ENCODE measurements at regions not wholly inside any gene's neighbourhood (a gene's known extent, or its start where the extent isn't known, plus 50 kb on each side); places are given as distances from the start of the nearest gene placed in this dataset.

DNA sequence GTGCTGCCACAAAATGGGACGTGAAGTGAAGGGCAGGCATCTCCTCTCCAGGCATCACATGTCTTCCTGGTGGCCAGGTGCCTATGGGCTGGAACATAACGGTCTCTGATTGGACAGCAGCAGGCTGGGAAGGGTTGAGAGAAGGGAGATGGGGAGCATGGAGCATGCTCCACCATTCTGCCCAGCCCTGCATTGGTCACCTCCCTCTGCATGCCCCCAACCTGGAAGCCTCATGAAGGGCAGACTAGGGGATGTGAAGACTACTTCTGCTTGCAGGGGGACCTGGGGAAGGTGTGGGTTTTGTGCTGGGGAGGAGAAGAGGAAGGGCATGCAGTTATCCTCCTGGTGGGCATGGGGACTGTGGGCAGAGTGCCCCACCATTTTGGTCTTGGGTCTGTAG lies 782.2 kb downstream of the TBC1D22A start:
- no peak for ATAC-seq
- TF ChIP-seq, protein P1, sequence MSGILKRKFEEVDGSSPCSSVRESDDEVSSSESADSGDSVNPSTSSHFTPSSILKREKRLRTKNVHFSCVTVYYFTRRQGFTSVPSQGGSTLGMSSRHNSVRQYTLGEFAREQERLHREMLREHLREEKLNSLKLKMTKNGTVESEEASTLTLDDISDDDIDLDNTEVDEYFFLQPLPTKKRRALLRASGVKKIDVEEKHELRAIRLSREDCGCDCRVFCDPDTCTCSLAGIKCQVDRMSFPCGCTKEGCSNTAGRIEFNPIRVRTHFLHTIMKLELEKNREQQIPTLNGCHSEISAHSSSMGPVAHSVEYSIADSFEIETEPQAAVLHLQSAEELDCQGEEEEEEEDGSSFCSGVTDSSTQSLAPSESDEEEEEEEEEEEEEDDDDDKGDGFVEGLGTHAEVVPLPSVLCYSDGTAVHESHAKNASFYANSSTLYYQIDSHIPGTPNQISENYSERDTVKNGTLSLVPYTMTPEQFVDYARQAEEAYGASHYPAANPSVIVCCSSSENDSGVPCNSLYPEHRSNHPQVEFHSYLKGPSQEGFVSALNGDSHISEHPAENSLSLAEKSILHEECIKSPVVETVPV (CRISPR knock-in tag; IDR thresholded peaks at IDR 0.05): no peak
- TF ChIP-seq, protein P2, sequence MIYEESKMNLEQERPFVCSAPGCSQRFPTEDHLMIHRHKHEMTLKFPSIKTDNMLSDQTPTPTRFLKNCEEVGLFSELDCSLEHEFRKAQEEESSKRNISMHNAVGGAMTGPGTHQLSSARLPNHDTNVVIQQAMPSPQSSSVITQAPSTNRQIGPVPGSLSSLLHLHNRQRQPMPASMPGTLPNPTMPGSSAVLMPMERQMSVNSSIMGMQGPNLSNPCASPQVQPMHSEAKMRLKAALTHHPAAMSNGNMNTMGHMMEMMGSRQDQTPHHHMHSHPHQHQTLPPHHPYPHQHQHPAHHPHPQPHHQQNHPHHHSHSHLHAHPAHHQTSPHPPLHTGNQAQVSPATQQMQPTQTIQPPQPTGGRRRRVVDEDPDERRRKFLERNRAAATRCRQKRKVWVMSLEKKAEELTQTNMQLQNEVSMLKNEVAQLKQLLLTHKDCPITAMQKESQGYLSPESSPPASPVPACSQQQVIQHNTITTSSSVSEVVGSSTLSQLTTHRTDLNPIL (CRISPR knock-in tag; IDR thresholded peaks at IDR 0.05; ENCODE audit: low read depth): no peak
- TF ChIP-seq ARNTL (CRISPR knock-in tag; IDR thresholded peaks at IDR 0.05; ENCODE audit: borderline replicate concordance, low read depth) (no peak), PPARA (CRISPR knock-in tag; IDR thresholded peaks at IDR 0.05; ENCODE audit: borderline replicate concordance) (no peak), GLIS3 (CRISPR knock-in tag; IDR thresholded peaks at IDR 0.05) (no peak), ZC3H10 (CRISPR knock-in tag; IDR thresholded peaks at IDR 0.05) (no peak), ESRRG (CRISPR knock-in tag; IDR thresholded peaks at IDR 0.05) (no peak), SNAI2 (CRISPR knock-in tag; IDR thresholded peaks at IDR 0.05) (no peak), OSR1 (CRISPR knock-in tag; IDR thresholded peaks at IDR 0.05) (no peak), ZNF565 (CRISPR knock-in tag; conservative IDR thresholded peaks at IDR 0.05; ENCODE audit: low read depth) (no peak)
- TF ChIP-seq, protein P3, sequence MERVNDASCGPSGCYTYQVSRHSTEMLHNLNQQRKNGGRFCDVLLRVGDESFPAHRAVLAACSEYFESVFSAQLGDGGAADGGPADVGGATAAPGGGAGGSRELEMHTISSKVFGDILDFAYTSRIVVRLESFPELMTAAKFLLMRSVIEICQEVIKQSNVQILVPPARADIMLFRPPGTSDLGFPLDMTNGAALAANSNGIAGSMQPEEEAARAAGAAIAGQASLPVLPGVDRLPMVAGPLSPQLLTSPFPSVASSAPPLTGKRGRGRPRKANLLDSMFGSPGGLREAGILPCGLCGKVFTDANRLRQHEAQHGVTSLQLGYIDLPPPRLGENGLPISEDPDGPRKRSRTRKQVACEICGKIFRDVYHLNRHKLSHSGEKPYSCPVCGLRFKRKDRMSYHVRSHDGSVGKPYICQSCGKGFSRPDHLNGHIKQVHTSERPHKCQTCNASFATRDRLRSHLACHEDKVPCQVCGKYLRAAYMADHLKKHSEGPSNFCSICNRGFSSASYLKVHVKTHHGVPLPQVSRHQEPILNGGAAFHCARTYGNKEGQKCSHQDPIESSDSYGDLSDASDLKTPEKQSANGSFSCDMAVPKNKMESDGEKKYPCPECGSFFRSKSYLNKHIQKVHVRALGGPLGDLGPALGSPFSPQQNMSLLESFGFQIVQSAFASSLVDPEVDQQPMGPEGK (CRISPR knock-in tag; IDR thresholded peaks at IDR 0.05; ENCODE audit: borderline replicate concordance): no peak

DNA sequence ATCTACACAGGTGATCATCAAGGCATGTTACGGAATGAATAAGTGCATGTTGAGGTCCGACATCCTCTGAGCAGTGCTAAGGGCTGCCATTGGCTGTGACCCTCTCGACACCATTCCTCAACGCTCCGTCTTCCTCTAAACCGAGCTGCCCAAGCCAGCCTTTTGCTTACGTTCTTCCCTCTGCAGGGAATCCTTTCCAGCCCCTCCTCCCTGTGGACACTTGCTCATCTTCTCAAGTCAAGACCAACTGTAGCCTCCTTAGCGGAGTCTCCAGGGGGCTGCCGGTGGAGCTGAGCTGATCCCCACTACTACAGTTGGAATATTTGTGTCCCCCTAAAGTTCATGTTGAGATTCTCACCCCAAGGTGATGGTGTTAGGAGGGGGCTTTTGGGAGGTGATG lies 781.0 kb downstream of the TBC1D22A start:
- no peak for ATAC-seq
- TF ChIP-seq ZC3H10 (CRISPR knock-in tag; IDR thresholded peaks at IDR 0.05) (no peak), ISL1 (CRISPR knock-in tag; IDR thresholded peaks at IDR 0.05) (no peak), PPARA (CRISPR knock-in tag; IDR thresholded peaks at IDR 0.05; ENCODE audit: borderline replicate concordance) (no peak), ZFP3 (CRISPR knock-in tag; IDR thresholded peaks at IDR 0.05) (no peak)

DNA sequence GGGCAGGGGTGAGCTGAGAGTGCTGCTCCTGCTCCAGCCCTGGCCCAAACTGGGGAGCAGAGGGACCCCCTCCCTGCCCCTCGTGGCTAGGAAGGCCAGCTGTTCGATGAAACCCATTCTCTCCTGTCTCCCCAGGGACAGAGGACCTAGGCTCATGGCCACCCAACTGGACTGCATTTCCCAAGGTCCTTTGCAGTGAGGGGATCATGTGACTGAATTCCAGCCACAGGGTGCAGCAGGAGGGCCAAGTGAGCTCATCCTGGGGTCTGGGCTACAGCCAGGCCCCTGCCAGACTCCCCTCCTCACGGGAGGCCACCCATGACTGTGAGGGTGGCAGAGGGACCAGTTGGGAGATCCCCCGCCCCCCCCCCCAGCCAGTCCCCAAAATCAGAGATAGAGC lies 777.6 kb downstream of the TBC1D22A start:
- TF ChIP-seq ZNF565 (CRISPR knock-in tag; conservative IDR thresholded peaks at IDR 0.05; ENCODE audit: low read depth) (no peak), RARB (CRISPR knock-in tag; IDR thresholded peaks at IDR 0.05) (no peak), BACH2 (CRISPR knock-in tag; IDR thresholded peaks at IDR 0.05; ENCODE audit: borderline replicate concordance) (no peak), ZC3H10 (CRISPR knock-in tag; IDR thresholded peaks at IDR 0.05) (no peak), CSDC2 (CRISPR knock-in tag; IDR thresholded peaks at IDR 0.05) (no peak), ISL1 (CRISPR knock-in tag; IDR thresholded peaks at IDR 0.05) (no peak), ARNTL (CRISPR knock-in tag; IDR thresholded peaks at IDR 0.05; ENCODE audit: borderline replicate concordance, low read depth) (no peak), ZNF8 (CRISPR knock-in tag; IDR thresholded peaks at IDR 0.05) (no peak), TCF4 (CRISPR knock-in tag; IDR thresholded peaks at IDR 0.05; ENCODE audit: borderline replicate concordance) (no peak), TOX (CRISPR knock-in tag; IDR thresholded peaks at IDR 0.05; ENCODE audit: borderline replicate concordance) (no peak)
- TF ChIP-seq, protein P4, sequence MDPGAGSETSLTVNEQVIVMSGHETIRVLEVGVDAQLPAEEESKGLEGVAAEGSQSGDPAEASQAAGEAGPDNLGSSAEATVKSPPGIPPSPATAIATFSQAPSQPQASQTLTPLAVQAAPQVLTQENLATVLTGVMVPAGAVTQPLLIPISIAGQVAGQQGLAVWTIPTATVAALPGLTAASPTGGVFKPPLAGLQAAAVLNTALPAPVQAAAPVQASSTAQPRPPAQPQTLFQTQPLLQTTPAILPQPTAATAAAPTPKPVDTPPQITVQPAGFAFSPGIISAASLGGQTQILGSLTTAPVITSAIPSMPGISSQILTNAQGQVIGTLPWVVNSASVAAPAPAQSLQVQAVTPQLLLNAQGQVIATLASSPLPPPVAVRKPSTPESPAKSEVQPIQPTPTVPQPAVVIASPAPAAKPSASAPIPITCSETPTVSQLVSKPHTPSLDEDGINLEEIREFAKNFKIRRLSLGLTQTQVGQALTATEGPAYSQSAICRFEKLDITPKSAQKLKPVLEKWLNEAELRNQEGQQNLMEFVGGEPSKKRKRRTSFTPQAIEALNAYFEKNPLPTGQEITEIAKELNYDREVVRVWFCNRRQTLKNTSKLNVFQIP (CRISPR knock-in tag; IDR thresholded peaks at IDR 0.05; ENCODE audit: borderline replicate concordance, low read depth): no peak
- TF ChIP-seq, protein P3 (CRISPR knock-in tag; IDR thresholded peaks at IDR 0.05; ENCODE audit: borderline replicate concordance): no peak
- TF ChIP-seq, protein P5, sequence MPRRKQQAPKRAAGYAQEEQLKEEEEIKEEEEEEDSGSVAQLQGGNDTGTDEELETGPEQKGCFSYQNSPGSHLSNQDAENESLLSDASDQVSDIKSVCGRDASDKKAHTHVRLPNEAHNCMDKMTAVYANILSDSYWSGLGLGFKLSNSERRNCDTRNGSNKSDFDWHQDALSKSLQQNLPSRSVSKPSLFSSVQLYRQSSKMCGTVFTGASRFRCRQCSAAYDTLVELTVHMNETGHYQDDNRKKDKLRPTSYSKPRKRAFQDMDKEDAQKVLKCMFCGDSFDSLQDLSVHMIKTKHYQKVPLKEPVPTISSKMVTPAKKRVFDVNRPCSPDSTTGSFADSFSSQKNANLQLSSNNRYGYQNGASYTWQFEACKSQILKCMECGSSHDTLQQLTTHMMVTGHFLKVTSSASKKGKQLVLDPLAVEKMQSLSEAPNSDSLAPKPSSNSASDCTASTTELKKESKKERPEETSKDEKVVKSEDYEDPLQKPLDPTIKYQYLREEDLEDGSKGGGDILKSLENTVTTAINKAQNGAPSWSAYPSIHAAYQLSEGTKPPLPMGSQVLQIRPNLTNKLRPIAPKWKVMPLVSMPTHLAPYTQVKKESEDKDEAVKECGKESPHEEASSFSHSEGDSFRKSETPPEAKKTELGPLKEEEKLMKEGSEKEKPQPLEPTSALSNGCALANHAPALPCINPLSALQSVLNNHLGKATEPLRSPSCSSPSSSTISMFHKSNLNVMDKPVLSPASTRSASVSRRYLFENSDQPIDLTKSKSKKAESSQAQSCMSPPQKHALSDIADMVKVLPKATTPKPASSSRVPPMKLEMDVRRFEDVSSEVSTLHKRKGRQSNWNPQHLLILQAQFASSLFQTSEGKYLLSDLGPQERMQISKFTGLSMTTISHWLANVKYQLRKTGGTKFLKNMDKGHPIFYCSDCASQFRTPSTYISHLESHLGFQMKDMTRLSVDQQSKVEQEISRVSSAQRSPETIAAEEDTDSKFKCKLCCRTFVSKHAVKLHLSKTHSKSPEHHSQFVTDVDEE (CRISPR knock-in tag; IDR thresholded peaks at IDR 0.05): no peak
- no peak for ATAC-seq

All from SK-N-SH treated with all-trans-retinoic acid at 6 μM for 48 hours (cell line).